ENCODE measurements at regions not wholly inside any gene's neighbourhood (a gene's known extent, or its start where the extent isn't known, plus 50 kb on each side); places are given as distances from the start of the nearest gene placed in this dataset.

- H3K4me3 ChIP-seq (replicated peaks; ENCODE audit: low read depth, low read length) = no peak overlapping the region
- no peak for DNase-seq (ENCODE audit: extremely low read depth, low read depth)
- TF ChIP-seq CTCF (IDR thresholded peaks at IDR 0.05; ENCODE audit: low read depth, low read length, missing control alignments) = no peak
Measured at GRCh38 chr3:177330779-177331178, 133.5 kb upstream of the TBL1XR1 start.

GRCh38 chr3:177331203-177331835, 134.0 kb upstream of the TBL1XR1 start:
- TF ChIP-seq CTCF (IDR thresholded peaks at IDR 0.05; ENCODE audit: low read depth, low read length, missing control alignments) = no peak
- H3K4me3 ChIP-seq (replicated peaks; ENCODE audit: low read depth, low read length) = no peak overlapping the region
- no peak for DNase-seq (ENCODE audit: extremely low read depth, low read depth)

GRCh38 chr3:177332955-177333354, 135.7 kb upstream of the TBL1XR1 start:
- H3K4me3 ChIP-seq (replicated peaks; ENCODE audit: low read depth, low read length) = no peak overlapping the region
- TF ChIP-seq CTCF (IDR thresholded peaks at IDR 0.05; ENCODE audit: low read depth, low read length, missing control alignments) = no peak
- DNase-seq (ENCODE audit: extremely low read depth, low read depth) = no peak

- DNase-seq (ENCODE audit: extremely low read depth, low read depth) = no peak
- TF ChIP-seq CTCF (IDR thresholded peaks at IDR 0.05; ENCODE audit: low read depth, low read length, missing control alignments) = no peak
- H3K4me3 ChIP-seq (replicated peaks; ENCODE audit: low read depth, low read length) = no peak overlapping the region
Measured at GRCh38 chr3:177333533-177334520, 136.5 kb upstream of the TBL1XR1 start.

GRCh38 chr3:177334803-177335202, 137.5 kb upstream of the TBL1XR1 start:
- no peak for DNase-seq (ENCODE audit: extremely low read depth, low read depth)
- no peak for TF ChIP-seq CTCF (IDR thresholded peaks at IDR 0.05; ENCODE audit: low read depth, low read length, missing control alignments)
- H3K4me3 ChIP-seq (replicated peaks; ENCODE audit: low read depth, low read length) = no peak overlapping the region

- no peak for DNase-seq (ENCODE audit: extremely low read depth, low read depth)
- no peak for TF ChIP-seq CTCF (IDR thresholded peaks at IDR 0.05; ENCODE audit: low read depth, low read length, missing control alignments)
- H3K4me3 ChIP-seq (replicated peaks; ENCODE audit: low read depth, low read length) = no peak overlapping the region
Measured at GRCh38 chr3:177335728-177336127, 138.4 kb upstream of the TBL1XR1 start.

Measured in HFF-Myc (cell line).